Activated naive CD4-positive, alpha-beta T cell treated with anti-CD3 and anti-CD28 coated beads, Interleukin-2, amount 50 U/mL, for 24 hours (primary cell): ENCODE measurements at regions not wholly inside any gene's neighbourhood (a gene's known extent, or its start where the extent isn't known, plus 50 kb on each side); places are given as distances from the start of the nearest gene placed in this dataset.

Source experiments
- H3K27ac Mint-ChIP-seq: one replicate; pipeline ENCODE4 v1.8.0; 2021; ENCODE audit warnings: mild to moderate bottlenecking, mixed read lengths
- H3K27me3 Mint-ChIP-seq: one replicate; pipeline ENCODE4 v1.8.0; 2021; ENCODE audit warnings: mixed read lengths
- H3K36me3 Mint-ChIP-seq: one replicate; pipeline ENCODE4 v1.8.0; 2021; ENCODE audit warnings: mixed read lengths
- H3K4me1 Mint-ChIP-seq: one replicate; pipeline ENCODE4 v1.8.0; 2021; ENCODE audit warnings: mixed read lengths
- H3K4me3 Mint-ChIP-seq: one replicate; pipeline ENCODE4 v1.8.0; 2021; ENCODE audit warnings: mild to moderate bottlenecking, mixed read lengths
- H3K9me3 Mint-ChIP-seq: one replicate; pipeline ENCODE4 v1.8.0; 2021; ENCODE audit warnings: mixed read lengths

- Mint-ChIP-seq H3K4me3 (no peak overlapping the region), H3K9me3 (no peaks in the 10 kb centered on the region), H3K27ac (no peak overlapping the region), H3K4me1 (no peaks in the 10 kb centered on the region), H3K36me3 (no peaks in the 10 kb centered on the region), H3K27me3 (no peaks in the 10 kb centered on the region)
Measured at GRCh38 chr22:47291565-47292495, 529.4 kb downstream of the TBC1D22A start.

GRCh38 chr22:47290706-47291430 is 528.4 kb downstream of the TBC1D22A start:
- Mint-ChIP-seq H3K27me3 (no peaks in the 10 kb centered on the region), H3K4me3 (no peak overlapping the region), H3K4me1 (no peaks in the 10 kb centered on the region), H3K27ac (no peak overlapping the region), H3K9me3 (no peaks in the 10 kb centered on the region), H3K36me3 (no peaks in the 10 kb centered on the region)

- Mint-ChIP-seq H3K36me3 (no peaks in the 10 kb centered on the region), H3K4me3 (no peak overlapping the region), H3K4me1 (no peaks in the 10 kb centered on the region), H3K27me3 (no peaks in the 10 kb centered on the region), H3K9me3 (no peaks in the 10 kb centered on the region), H3K27ac (no peak overlapping the region)
Measured at GRCh38 chr22:47289336-47289985, 527.0 kb downstream of the TBC1D22A start.

- no peaks in the 10 kb centered on the region for H3K36me3 Mint-ChIP-seq
- no peaks in the 10 kb centered on the region for H3K27me3 Mint-ChIP-seq
- H3K4me1 Mint-ChIP-seq: no peaks in the 10 kb centered on the region
- H3K27ac Mint-ChIP-seq: no peak overlapping the region
- H3K4me3 Mint-ChIP-seq: no peak overlapping the region
- no peaks in the 10 kb centered on the region for H3K9me3 Mint-ChIP-seq
Measured at GRCh38 chr22:47288680-47289079, 526.2 kb downstream of the TBC1D22A start.

GRCh38 chr22:47287516-47287915 is 525.1 kb downstream of the TBC1D22A start:
- no peak overlapping the region for H3K4me3 Mint-ChIP-seq
- no peaks in the 10 kb centered on the region for H3K36me3 Mint-ChIP-seq
- no peaks in the 10 kb centered on the region for H3K9me3 Mint-ChIP-seq
- H3K27ac Mint-ChIP-seq: no peak overlapping the region
- H3K4me1 Mint-ChIP-seq: no peaks in the 10 kb centered on the region
- H3K27me3 Mint-ChIP-seq: no peaks in the 10 kb centered on the region

GRCh38 chr22:47286590-47286989 is 524.1 kb downstream of the TBC1D22A start:
- no peaks in the 10 kb centered on the region for H3K27me3 Mint-ChIP-seq
- no peaks in the 10 kb centered on the region for H3K4me1 Mint-ChIP-seq
- no peak overlapping the region for H3K4me3 Mint-ChIP-seq
- no peak overlapping the region for H3K27ac Mint-ChIP-seq
- H3K36me3 Mint-ChIP-seq: no peaks in the 10 kb centered on the region
- H3K9me3 Mint-ChIP-seq: no peaks in the 10 kb centered on the region

GRCh38 chr22:47285981-47286380 is 523.5 kb downstream of the TBC1D22A start:
- H3K27me3 Mint-ChIP-seq: no peaks in the 10 kb centered on the region
- H3K4me1 Mint-ChIP-seq: no peaks in the 10 kb centered on the region
- H3K36me3 Mint-ChIP-seq: no peaks in the 10 kb centered on the region
- no peak overlapping the region for H3K4me3 Mint-ChIP-seq
- no peak overlapping the region for H3K27ac Mint-ChIP-seq
- no peaks in the 10 kb centered on the region for H3K9me3 Mint-ChIP-seq

GRCh38 chr22:47284822-47285221 is 522.4 kb downstream of the TBC1D22A start:
- no peak overlapping the region for H3K27ac Mint-ChIP-seq
- no peaks in the 10 kb centered on the region for H3K36me3 Mint-ChIP-seq
- no peaks in the 10 kb centered on the region for H3K4me1 Mint-ChIP-seq
- H3K4me3 Mint-ChIP-seq: no peak overlapping the region
- no peaks in the 10 kb centered on the region for H3K9me3 Mint-ChIP-seq
- no peaks in the 10 kb centered on the region for H3K27me3 Mint-ChIP-seq

- Mint-ChIP-seq H3K27me3 (no peaks in the 10 kb centered on the region), H3K36me3 (no peaks in the 10 kb centered on the region), H3K4me1 (no peaks in the 10 kb centered on the region), H3K9me3 (no peaks in the 10 kb centered on the region), H3K27ac (no peak overlapping the region), H3K4me3 (no peak overlapping the region)
Measured at GRCh38 chr22:47284360-47284759, 521.9 kb downstream of the TBC1D22A start.

GRCh38 chr22:47283616-47284270 is 521.3 kb downstream of the TBC1D22A start:
- Mint-ChIP-seq H3K27me3 (no peaks in the 10 kb centered on the region), H3K27ac (no peak overlapping the region), H3K4me1 (no peaks in the 10 kb centered on the region), H3K9me3 (no peaks in the 10 kb centered on the region), H3K36me3 (no peaks in the 10 kb centered on the region), H3K4me3 (no peak overlapping the region)

- H3K27me3 Mint-ChIP-seq: no peaks in the 10 kb centered on the region
- no peak overlapping the region for H3K4me3 Mint-ChIP-seq
- no peaks in the 10 kb centered on the region for H3K9me3 Mint-ChIP-seq
- no peak overlapping the region for H3K27ac Mint-ChIP-seq
- H3K4me1 Mint-ChIP-seq: no peaks in the 10 kb centered on the region
- no peaks in the 10 kb centered on the region for H3K36me3 Mint-ChIP-seq
Measured at GRCh38 chr22:47282851-47283250, 520.4 kb downstream of the TBC1D22A start.

GRCh38 chr22:47282366-47282765 is 519.9 kb downstream of the TBC1D22A start:
- no peaks in the 10 kb centered on the region for H3K36me3 Mint-ChIP-seq
- H3K27ac Mint-ChIP-seq: no peak overlapping the region
- H3K4me1 Mint-ChIP-seq: no peaks in the 10 kb centered on the region
- H3K27me3 Mint-ChIP-seq: no peaks in the 10 kb centered on the region
- no peaks in the 10 kb centered on the region for H3K9me3 Mint-ChIP-seq
- no peak overlapping the region for H3K4me3 Mint-ChIP-seq

GRCh38 chr22:47281126-47282106 is 519.0 kb downstream of the TBC1D22A start:
- no peaks in the 10 kb centered on the region for H3K4me1 Mint-ChIP-seq
- no peaks in the 10 kb centered on the region for H3K9me3 Mint-ChIP-seq
- no peaks in the 10 kb centered on the region for H3K36me3 Mint-ChIP-seq
- H3K27ac Mint-ChIP-seq: no peak overlapping the region
- no peak overlapping the region for H3K4me3 Mint-ChIP-seq
- no peaks in the 10 kb centered on the region for H3K27me3 Mint-ChIP-seq

- no peaks in the 10 kb centered on the region for H3K9me3 Mint-ChIP-seq
- no peak overlapping the region for H3K27ac Mint-ChIP-seq
- no peaks in the 10 kb centered on the region for H3K36me3 Mint-ChIP-seq
- H3K4me3 Mint-ChIP-seq: no peak overlapping the region
- H3K27me3 Mint-ChIP-seq: peaks cover 1% of the 10 kb centered on the region
- no peaks in the 10 kb centered on the region for H3K4me1 Mint-ChIP-seq
Measured at GRCh38 chr22:47280301-47280700, 517.9 kb downstream of the TBC1D22A start.
